BE2C (cell line): ENCODE measurements at regions not wholly inside any gene's neighbourhood (a gene's known extent, or its start where the extent isn't known, plus 50 kb on each side); places are given as distances from the start of the nearest gene placed in this dataset.

ENCODE experiments used
- DNase-seq: peaks from one replicate; pipeline ENCODE4 v3.0.0-alpha.2; 2020
- H3K27me3 ChIP-seq: fragments of 250-450 bp; sonication (Bioruptor Pico); 2 replicates; pipeline ENCODE4 v1.5.1; 2020; ENCODE audit warnings: mild to moderate bottlenecking
- H3K36me3 ChIP-seq: fragments of 250-450 bp; sonication (Bioruptor Pico); 2 replicates; pipeline ENCODE4 v1.5.1; 2020; ENCODE audit warnings: mild to moderate bottlenecking
- H3K4me1 ChIP-seq: fragments of 250-450 bp; sonication (Bioruptor Pico); 2 replicates; pipeline ENCODE4 v1.5.1; 2020
- H3K4me3 ChIP-seq: 2 replicates; pipeline ENCODE4 v1.5.1; 2011; ENCODE audit warnings: low read depth, low read length
- H3K9me3 ChIP-seq: fragments of 250-450 bp; sonication (Bioruptor Pico); 2 replicates; pipeline ENCODE4 v1.5.1; 2020
- CTCF ChIP-seq: IDR thresholded peaks from 2 replicates; pipeline ENCODE4 v1.5.1; 2012; ENCODE audit warnings: mild to moderate bottlenecking, low read depth, low read length

GRCh38 chr2:181290182-181290581 is 167.0 kb upstream of the ITGA4 start:
- DNase-seq: no peak
- no peak for TF ChIP-seq CTCF

GRCh38 chr2:181294979-181295378 is 162.2 kb upstream of the ITGA4 start:
- no peaks in the 10 kb centered on the region for H3K36me3 ChIP-seq
- no peak for TF ChIP-seq CTCF

More at GRCh38 chr2:181290182-181290581, 167.0 kb upstream of the ITGA4 start:
- Histone ChIP-seq H3K9me3 (no peaks in the 10 kb centered on the region), H3K27me3 (no peaks in the 10 kb centered on the region), H3K4me1 (no peaks in the 10 kb centered on the region), H3K36me3 (no peaks in the 10 kb centered on the region), H3K4me3 (no peak overlapping the region)

GRCh38 chr2:181300600-181301291 is 156.4 kb upstream of the ITGA4 start:
- Histone ChIP-seq H3K27me3 (no peaks in the 10 kb centered on the region), H3K36me3 (no peaks in the 10 kb centered on the region), H3K4me3 (no peak overlapping the region), H3K4me1 (no peaks in the 10 kb centered on the region), H3K9me3 (no peaks in the 10 kb centered on the region)
- no peak for DNase-seq
- no peak for TF ChIP-seq CTCF

More at GRCh38 chr2:181294979-181295378, 162.2 kb upstream of the ITGA4 start:
- Histone ChIP-seq H3K27me3 (no peaks in the 10 kb centered on the region), H3K9me3 (no peaks in the 10 kb centered on the region), H3K4me1 (no peaks in the 10 kb centered on the region), H3K4me3 (no peak overlapping the region)
- DNase-seq: no peak

GRCh38 chr2:181304011-181304844 is 153.0 kb upstream of the ITGA4 start:
- no peak for DNase-seq
- Histone ChIP-seq H3K36me3 (no peaks in the 10 kb centered on the region), H3K4me3 (no peak overlapping the region), H3K9me3 (no peaks in the 10 kb centered on the region), H3K4me1 (no peaks in the 10 kb centered on the region), H3K27me3 (no peaks in the 10 kb centered on the region)
- no peak for TF ChIP-seq CTCF

GRCh38 chr2:181305301-181306123 is 151.7 kb upstream of the ITGA4 start:
- no peak overlapping the region for H3K4me3 ChIP-seq
- no peaks in the 10 kb centered on the region for H3K36me3 ChIP-seq
- no peaks in the 10 kb centered on the region for H3K27me3 ChIP-seq
- no peaks in the 10 kb centered on the region for H3K4me1 ChIP-seq
- DNase-seq: no peak
- no peaks in the 10 kb centered on the region for H3K9me3 ChIP-seq
- TF ChIP-seq CTCF: no peak
